Left ventricle myocardium superior (tissue), 1 donor: ENCODE measurements at regions not wholly inside any gene's neighbourhood (a gene's known extent, or its start where the extent isn't known, plus 50 kb on each side); places are given as distances from the start of the nearest gene placed in this dataset.
"Not testable (repeated sequence)": the region's sequence is repeated elsewhere in the genome, so short reads cannot be mapped to it uniquely, and the experiment has no call there.

Source experiments
- ATAC-seq: fragments of 200-7000 bp; cut with Tn5 transposase; one replicate; pipeline ENCODE4 v1.9.1; 2020; ENCODE audit warnings: mild to moderate bottlenecking, moderate library complexity
- DNase-seq: peaks from one replicate; pipeline ENCODE4 v3.0.0-alpha.2; 2020
- intact Hi-C: fragments of 100-400 bp; cut with micrococcal nuclease; formaldehyde crosslinking; loops from one replicate; pipeline ENCODE4 v1.11.0; 2022
- donor health status: DM: no; HTN: yes; CAD: no; lungs with severe emphysema.

DNA sequence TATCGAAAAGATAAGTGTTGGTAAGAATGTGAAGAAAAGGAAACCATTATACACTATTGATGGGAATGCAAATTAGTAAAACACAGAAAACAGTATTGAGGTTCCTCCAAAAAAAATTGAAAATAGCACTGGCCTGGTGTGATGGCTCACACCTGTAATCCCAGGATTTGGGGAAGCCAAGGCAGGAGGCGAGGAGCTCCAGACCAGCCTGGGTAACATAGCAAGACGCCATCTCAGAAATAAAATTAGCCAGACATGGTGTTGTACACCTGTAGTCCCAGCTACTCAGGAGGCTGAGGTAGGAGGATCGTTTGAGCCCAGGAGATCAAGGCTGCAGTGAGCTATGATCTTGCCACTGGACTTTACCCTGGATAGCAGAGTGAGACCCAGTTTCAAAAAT is 5303.4 kb upstream of the TPTE start:
- ATAC-seq, intact Hi-C loops, DNase-seq: not testable (repeated sequence)

DNA sequence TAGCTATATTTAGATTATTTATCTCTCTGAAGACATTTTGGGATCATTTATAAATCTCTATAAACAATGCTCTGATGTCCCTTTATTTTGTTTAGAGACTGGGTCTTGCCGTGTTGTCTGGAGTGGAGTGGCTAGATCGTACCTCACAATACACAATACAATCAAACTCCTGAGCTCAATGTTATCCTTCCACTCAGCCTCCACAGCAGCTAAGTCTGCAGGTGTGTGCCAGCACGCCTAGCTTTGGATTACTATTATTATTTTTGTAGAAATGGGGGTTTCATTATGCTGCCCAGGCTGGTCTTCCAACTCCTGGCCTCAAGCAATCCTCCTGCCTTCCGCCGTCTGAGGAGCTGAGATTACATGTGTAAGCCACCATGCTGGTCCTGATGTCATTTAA is 5301.4 kb upstream of the TPTE start:
- DNase-seq, ATAC-seq, intact Hi-C loops: not testable (repeated sequence)

DNA sequence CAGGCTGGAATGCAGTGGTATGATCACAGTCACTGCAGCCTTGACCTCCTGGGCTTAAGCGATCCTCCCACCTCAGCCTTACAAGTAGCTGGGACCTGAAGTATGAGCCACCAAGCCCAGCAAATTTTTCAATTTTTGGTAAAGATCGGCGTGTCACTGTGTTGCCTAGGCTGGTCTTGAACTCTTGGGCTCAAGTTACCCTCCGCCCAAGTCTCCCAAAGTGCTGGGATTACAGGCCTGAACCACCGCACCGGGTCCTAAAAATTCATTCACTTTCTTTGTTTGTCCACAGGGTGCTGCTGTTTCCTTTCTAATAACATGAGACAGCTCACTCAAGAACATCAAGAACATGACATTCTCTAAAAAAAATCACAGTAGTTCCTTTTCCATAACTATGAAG is 5300.9 kb upstream of the TPTE start:
- ATAC-seq, DNase-seq, intact Hi-C loops: not testable (repeated sequence)

DNA sequence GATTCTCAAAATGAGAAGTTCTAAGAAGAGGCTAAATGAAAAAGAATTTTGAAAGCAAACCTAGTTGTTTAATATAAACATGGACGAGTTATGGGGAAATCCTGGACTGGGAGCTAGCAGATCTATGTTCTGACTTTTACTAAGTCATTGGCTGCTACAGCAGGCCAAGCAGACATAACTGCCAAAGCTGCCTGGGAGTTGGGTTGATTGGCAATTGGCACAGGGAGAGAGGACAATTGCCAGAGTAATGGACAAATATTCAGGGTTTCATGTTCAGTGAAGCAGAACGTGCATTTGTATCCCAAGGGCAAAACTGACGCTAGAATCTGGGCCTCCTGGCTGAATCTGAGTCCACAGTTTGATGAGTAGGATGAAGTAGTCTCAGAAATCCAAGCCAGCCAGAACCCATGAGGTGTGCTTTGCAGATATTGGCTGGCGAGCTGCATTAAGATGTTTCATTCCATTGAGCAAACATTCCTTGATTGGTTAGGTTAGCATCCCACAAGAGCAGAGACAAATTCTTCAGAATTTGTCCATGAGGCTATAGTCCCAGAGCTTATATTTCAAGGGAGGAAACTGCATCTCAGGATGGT is 5299.8 kb upstream of the TPTE start:
- ATAC-seq, intact Hi-C loops, DNase-seq: not testable (repeated sequence)

DNA sequence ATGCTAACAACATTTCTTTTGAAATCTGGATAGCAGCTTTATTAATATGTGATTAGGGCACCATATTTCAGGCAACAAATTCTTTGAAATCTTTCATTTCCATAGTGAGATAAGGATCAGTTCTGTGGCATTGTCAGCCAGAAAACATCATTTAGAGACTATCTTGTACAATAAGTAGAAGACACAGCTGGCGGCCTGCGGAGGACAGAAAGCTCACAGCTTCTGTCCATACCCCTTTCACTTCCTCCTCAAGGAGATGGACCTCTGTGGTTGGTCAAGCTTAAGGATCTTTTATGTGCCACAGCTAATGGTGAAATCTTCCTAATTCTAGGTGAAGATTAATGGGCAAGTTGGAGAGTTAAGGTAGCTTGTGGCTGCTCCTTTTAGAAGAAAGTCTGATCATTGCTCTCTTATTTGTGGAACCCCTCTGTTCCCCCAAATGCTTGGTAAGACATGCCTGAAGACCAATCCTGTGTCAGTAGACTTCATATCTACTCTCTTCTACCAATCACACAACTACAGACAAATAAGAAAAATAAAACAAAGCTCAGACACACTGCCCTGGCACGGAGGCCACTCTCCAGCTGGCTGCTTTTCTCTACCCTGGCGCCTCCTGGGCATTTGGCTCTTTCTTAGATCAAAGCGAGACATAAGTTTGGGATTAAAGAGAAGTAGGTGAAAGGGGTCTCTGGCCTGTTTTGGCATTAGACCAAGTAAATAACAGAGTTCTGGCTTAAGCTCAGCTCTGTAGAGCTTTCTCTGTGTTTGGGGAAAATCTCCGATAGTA is 5298.2 kb upstream of the TPTE start:
- peak; percentile 32 for DNase-seq
- ATAC-seq, intact Hi-C loops: not testable (repeated sequence)

DNA sequence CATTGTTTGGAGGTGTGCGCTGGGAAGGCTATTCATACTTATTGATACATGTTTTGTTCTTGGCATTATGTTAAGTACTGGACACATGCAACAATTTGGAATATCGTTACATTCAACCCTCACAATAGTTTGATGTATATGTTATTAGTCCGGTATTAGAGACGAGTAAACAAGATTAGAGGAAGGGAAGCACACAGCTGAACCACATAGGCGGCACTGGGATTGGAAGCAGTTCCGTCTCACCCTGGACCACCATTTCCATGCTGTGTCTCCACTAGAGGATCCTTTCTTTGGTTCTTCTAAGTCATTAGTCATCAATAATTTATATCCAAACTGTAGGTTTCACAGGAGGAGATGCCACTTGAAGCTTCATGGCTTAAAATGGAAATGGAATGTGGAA is 5297.2 kb upstream of the TPTE start:
- ATAC-seq, intact Hi-C loops, DNase-seq: not testable (repeated sequence)

DNA sequence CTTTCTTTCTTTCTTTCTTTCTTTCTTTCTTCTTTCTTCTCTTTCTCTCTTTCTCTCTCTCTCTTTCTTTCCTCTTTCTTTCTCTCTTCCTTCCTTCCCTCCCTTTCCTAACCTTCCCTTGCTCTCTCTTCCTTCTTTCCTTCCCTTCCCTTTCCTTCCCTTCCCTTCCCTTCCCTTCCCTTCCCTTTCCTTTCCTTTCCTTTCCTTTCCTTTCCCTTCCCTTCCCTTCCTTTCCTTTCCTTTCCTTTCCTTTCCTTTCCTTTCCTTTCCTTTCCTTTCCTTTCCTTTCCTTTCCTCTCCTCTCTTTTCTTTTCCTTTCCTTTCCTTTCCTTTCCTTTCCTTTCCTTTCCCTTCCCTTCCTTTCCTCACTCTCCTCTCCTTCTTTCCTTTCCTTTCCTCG is 5294.1 kb upstream of the TPTE start:
- intact Hi-C loops, ATAC-seq, DNase-seq: not testable (repeated sequence)

DNA sequence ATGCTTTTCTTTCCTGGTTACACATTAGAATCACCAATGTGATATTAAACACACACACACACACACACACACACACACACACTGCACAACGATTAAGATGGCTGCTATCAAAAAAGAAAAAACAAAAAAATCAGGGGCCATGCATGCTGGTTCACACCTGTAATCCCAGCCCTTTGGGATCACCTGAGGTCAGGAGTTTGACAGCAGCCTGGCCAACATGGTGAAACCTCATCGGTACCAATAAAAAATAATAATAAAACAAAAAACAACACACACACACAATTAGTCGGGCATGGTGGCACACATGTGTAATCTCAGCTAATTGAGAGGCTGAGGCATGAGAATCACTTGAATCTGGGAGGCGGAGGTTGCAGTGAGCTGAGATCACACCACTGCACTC is 5290.8 kb upstream of the TPTE start:
- DNase-seq, ATAC-seq, intact Hi-C loops: not testable (repeated sequence)

DNA sequence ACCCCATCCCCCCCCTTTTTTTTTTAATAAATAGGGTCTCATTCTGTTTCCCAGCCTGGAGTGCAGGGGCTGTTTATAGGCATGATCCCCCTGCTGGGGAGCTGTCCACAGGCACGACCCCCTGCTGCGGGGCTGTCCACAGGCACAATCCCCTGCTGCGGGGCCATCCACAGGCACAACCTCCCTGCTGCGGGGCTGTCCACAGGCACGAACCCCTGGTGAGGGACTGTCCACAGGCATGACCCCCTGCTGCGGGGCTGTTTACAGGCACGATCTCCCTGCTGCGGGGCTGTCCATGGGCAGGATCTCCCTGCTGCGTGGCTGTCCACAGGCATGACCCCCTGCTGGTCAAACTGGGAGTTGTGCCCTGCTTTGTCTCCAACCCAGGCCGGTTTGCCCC is 5290.1 kb upstream of the TPTE start:
- ATAC-seq, intact Hi-C loops: not testable (repeated sequence)
- peak; percentile 31 for DNase-seq

DNA sequence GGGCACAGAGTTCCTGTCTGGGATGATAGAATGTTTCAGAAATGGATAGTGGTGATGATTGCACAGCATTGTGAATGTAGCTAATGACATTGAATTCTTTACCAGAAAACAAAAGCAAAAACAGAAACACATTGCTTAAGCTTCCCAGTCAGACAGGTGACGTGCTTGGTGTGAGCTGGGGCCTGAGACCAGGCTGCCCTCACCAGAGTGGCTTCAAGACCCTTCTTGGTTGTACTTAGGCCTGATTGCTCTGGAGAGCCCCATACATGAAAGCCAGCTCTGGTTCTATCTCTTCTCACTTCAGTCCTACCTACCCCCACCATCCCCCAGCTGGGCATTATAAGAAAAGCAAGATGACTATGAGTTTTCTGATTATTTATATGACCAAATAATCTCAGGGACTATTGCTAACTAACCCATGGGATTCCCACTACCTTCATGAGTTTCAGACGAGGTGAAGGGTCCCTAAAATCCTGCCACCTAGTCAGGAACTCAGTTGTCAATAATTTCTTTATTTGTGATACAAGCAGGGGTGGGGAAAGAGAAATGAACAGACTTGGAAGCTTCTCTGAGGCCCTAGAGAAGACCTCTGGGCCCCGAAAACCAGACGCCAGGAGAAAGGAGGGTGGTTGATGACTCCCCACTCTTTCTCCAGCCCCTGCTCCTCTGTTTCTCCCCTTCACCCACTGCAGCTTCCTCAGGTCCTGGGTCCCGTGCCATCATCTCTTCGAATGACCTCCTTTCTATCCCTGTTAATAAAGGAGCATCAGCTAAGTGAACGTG is 5289.0 kb upstream of the TPTE start:
- ATAC-seq, DNase-seq, intact Hi-C loops: not testable (repeated sequence)

DNA sequence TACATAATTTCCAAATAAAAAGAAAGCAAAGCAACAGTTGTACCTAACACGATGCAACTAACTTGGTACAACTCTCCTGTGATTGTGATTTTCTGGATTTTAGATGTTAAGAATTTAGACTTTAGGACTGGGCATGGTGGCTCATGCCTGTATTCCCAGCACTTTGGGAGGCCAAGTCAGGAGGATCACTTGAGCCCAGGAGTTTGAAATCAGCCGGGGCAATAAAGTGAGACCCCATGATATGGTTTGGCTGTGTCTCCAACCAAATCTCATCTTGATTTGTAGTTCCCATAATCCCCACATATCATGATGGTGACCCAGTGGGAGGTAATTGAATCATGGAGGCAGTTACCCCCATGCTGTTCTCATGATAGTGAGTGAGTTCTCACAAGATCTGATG is 5285.6 kb upstream of the TPTE start:
- ATAC-seq, intact Hi-C loops, DNase-seq: not testable (repeated sequence)

DNA sequence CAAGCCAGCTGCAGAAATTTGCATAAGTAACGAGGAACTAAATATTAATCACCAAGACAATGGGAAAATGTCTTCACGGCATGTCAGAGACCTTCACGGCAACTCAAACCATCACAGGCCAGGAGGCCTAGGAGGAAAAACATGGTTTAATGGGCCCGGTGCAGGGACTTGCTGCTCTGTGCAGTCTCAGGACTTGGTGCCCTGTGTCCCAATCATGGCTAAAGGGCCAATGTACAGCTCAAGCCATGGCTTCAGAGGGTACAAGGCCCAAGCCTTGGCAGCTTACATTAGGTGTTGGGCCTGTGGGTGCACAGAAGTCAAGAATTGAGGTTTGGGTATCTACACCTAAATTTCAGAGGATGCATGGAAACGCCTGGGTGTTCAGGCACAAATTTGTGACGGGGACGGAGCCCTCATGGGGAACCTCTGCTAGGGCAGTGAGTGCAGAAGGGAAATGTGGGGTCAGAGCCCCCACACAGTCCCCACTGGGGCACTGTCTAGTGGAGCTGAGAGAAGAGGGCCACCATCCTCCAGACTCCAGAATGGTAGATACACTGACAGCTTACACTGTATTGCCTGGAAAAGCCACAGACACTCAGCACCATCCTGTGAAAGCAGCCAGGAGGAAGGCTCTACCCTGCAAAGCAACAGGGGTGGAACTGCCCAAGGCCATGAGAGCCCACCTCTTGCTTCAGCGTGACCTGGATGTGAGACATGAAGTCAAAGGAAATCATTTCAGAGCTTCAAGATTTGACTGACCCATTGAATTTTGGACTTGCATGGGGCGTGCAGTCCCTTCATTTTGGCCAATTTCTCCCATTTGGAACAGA is 5284.3 kb upstream of the TPTE start:
- DNase-seq, ATAC-seq, intact Hi-C loops: not testable (repeated sequence)

DNA sequence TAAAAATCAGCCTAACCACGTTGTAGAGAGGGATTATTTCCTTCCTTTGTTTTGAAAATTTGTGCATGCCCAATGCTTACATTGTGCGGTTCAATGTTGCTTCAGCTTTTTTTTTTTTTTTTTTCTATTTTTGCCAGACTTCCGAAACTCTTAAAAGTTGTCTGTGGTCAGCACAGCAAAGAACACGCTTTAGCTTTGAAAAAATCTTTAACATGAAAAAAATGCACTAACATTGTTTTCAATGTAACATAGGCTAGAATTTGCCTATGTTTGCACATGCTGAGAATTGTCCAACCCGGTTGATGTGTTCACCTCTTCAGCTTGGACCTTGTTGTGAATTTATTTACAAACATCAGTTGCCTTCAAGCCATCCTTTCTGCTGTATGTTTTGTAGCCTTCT is 5280.9 kb upstream of the TPTE start:
- intact Hi-C loops, result not testable (repeated sequence)

DNA sequence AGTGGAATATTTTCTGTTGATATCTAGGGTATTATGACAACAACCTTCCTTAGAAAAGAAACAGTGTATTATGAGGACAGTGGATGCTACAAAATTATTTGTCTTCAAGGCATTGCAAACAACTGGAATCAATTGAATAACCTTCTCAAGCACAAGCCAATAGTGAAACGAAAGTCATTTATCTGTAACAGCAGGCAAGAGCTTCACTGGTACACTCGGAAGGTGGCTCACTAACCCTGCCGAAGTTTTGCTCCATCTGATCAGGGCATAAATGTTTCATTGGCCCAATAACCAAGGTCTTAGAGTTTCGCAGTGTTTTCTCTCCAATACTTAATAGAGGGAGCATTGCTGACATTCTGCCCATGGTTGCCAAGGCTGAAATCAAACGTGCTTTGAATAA is 5278.7 kb upstream of the TPTE start:
- ATAC-seq, DNase-seq, intact Hi-C loops: not testable (repeated sequence)

More for the DNA sequence above, 5280.9 kb upstream of the TPTE start:
- not testable (repeated sequence) for DNase-seq, ATAC-seq

DNA sequence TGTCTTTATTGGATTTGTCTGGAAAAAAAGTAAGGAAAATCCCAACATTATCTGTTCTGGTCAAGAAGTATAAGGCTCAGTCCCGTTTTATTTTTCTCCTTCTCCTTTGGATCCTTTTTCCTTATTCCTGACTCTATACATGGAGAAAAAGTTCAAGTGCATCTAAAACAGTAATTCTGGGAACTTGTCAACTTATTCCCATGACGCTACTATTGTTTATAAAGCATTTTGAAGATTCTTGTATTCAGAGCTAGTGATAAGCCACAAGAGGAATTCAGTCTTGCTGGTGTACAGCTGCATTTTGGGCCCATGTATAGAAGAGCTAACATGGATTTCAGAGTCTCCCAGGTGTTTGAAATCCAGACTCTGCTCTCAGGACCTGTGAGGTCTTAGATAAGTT is 5278.1 kb upstream of the TPTE start:
- ATAC-seq, DNase-seq, intact Hi-C loops: not testable (repeated sequence)

DNA sequence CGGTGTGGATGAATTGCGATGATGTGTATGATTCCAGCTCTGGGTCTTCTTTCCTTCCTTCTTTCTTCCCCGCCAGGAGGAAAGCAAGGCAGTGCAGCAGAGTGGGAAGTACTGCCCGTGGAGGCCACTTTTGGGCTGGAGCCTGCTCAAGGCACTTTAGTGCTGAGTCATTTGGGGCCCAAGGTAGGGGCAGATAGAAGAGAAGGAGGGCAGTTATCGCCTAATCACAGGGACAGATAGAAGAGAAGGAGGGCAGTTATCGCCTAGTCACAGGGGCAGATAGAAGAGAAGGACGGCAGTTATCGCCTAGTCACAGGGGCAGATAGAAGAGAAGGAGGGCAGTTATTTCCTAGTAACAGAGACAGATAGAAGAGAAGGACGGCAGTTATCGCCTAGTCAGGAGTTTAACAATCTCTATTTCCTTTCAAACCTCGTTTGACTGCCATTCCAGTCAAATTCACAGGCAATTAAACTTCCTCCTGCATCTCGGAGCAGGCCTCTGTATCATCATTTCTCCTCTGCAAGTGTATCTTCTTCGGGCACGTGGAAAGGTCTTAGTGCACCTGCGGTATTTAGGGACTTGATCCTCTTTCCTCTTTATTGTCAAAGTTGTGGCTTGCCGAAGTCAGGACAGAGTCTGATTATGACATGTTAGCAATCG is 5277.5 kb upstream of the TPTE start:
- DNase-seq, ATAC-seq, intact Hi-C loops: not testable (repeated sequence)

DNA sequence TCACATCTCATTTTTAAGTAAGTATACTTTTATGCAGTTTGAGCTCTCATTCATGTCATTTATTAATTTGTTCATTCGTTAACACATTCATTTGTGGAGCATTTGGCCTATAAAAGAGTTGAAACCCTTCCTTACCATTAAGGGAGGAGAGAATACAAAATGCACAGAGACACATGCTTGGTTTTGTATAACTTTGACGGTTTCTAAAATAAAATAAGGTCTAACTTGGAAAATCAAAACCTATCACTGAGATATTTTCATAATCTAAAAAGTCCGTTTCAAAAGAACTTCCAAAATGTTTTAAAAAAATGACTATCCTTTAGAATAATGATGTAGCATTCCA is 5277.0 kb upstream of the TPTE start:
- DNase-seq, ATAC-seq, intact Hi-C loops: not testable (repeated sequence)

DNA sequence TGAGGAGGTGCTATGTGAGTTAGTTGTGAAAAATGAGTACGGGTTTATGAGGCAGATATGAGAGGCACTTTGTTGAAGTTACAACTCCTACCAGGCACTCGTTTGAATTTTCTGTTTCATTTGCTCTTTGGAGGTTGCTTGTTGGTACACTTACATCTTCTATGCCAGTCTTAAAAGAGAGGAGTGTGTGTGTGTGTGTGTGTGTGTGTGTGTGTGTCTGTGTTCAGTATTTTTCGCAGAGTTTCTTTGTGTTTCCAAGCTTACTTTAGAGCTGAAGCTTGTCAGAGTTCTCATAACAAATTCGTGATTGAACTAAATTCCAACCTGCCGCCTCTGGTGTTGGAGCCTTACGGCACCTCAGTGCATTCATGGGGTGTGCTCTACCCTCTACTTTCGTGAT is 5276.4 kb upstream of the TPTE start:
- intact Hi-C loops, DNase-seq, ATAC-seq: not testable (repeated sequence)
